ENCODE measurements at regions not wholly inside any gene's neighbourhood (a gene's known extent, or its start where the extent isn't known, plus 50 kb on each side); places are given as distances from the start of the nearest gene placed in this dataset.

- TF ChIP-seq CTCF (conservative IDR thresholded peaks at IDR 0.05; ENCODE audit: low read length) (no peak), EZH2phosphoT487 (IDR thresholded peaks at IDR 0.05; ENCODE audit: borderline replicate concordance) (no peak)
These were observed 73.9 kb upstream of the SOX11 start for GRCh38 chr2:5618271-5618670.
